GM18498 (cell line): ENCODE measurements at regions not wholly inside any gene's neighbourhood (a gene's known extent, or its start where the extent isn't known, plus 50 kb on each side); places are given as distances from the start of the nearest gene placed in this dataset.
A peak's percentile ranks its signal among the peaks of the same experiment; 100 is the strongest.

Source experiments
- ATAC-seq: cut with Tn5 transposase; IDR thresholded peaks from one replicate; pipeline ENCODE4 v1.9.1; 2021; ENCODE audit warnings: mild to moderate bottlenecking, moderate library complexity; ENCODE audit not compliant: unreplicated experiment

GRCh38 chr10:63707254-63707910 is 186.2 kb downstream of the REEP3 start:
- peak; percentile 76 for ATAC-seq

GRCh38 chr10:63708421-63708820 is 187.2 kb downstream of the REEP3 start:
- no peak for ATAC-seq

GRCh38 chr10:63710703-63711102 is 189.5 kb downstream of the REEP3 start:
- ATAC-seq, result no peak

- ATAC-seq, result no peak
These were observed 190.2 kb downstream of the REEP3 start for GRCh38 chr10:63711361-63711760.

GRCh38 chr10:63711867-63712716 is 190.9 kb downstream of the REEP3 start:
- ATAC-seq, result no peak

GRCh38 chr10:63712717-63713115 is 191.5 kb downstream of the REEP3 start:
- ATAC-seq, result no peak

GRCh38 chr10:63713191-63714144 is 192.3 kb downstream of the REEP3 start:
- ATAC-seq, result no peak

- no peak for ATAC-seq
These were observed 194.9 kb downstream of the REEP3 start for GRCh38 chr10:63716016-63716580.

- no peak for ATAC-seq
These were observed 196.0 kb downstream of the REEP3 start for GRCh38 chr10:63717027-63717715.

- no peak for ATAC-seq
These were observed 196.8 kb downstream of the REEP3 start for GRCh38 chr10:63718006-63718405.

- ATAC-seq, result no peak
These were observed 197.2 kb downstream of the REEP3 start for GRCh38 chr10:63718421-63718820.

GRCh38 chr10:63719226-63719856 is 198.1 kb downstream of the REEP3 start:
- ATAC-seq, result no peak

- ATAC-seq, result peak; percentile 55
These were observed 198.9 kb downstream of the REEP3 start for GRCh38 chr10:63720072-63720537.

GRCh38 chr10:63720676-63721075 is 199.5 kb downstream of the REEP3 start:
- ATAC-seq, result peak; percentile 59

GRCh38 chr10:63722537-63722936 is 201.3 kb downstream of the REEP3 start:
- no peak for ATAC-seq

GRCh38 chr10:63723320-63723719 is 202.1 kb downstream of the REEP3 start:
- ATAC-seq, result no peak

- no peak for ATAC-seq
These were observed 202.5 kb downstream of the REEP3 start for GRCh38 chr10:63723741-63724140.

GRCh38 chr10:63724922-63725321 is 203.7 kb downstream of the REEP3 start:
- ATAC-seq, result no peak

- no peak for ATAC-seq
These were observed 205.7 kb downstream of the REEP3 start for GRCh38 chr10:63726867-63727266.

GRCh38 chr10:63727636-63728035 is 206.4 kb downstream of the REEP3 start:
- ATAC-seq, result no peak
